ENCODE measurements at regions not wholly inside any gene's neighbourhood (a gene's known extent, or its start where the extent isn't known, plus 50 kb on each side); places are given as distances from the start of the nearest gene placed in this dataset.

- Histone ChIP-seq H2AFZ (replicated peaks) (no peak overlapping the region), H3K4me2 (no peak overlapping the region), H3K27ac (no peak overlapping the region), H3F3A (ENCODE audit: low read depth) (no peaks in the 10 kb centered on the region), H3K4me3 (no peak overlapping the region), H3K9me3 (ENCODE audit: low read depth) (no peaks in the 10 kb centered on the region), H3K79me2 (ENCODE audit: low read depth) (no peaks in the 10 kb centered on the region), H3K4me1 (no peaks in the 10 kb centered on the region), H3K9ac (no peak overlapping the region), H3K27me3 (no peaks in the 10 kb centered on the region), H3K36me3 (no peaks in the 10 kb centered on the region), H4K20me1 (ENCODE audit: low read depth) (no peaks in the 10 kb centered on the region)
- Mint-ChIP-seq H3K36me3 (no peaks in the 10 kb centered on the region), H3K9me3 (no peaks in the 10 kb centered on the region), H3K27me3 (ENCODE audit: insufficient read depth, low read depth) (peaks cover 5% of the 10 kb centered on the region), H3K27ac (no peak overlapping the region), H3K4me1 (peaks cover 7% of the 10 kb centered on the region), H3K4me3 (no peak overlapping the region)
- TF ChIP-seq EZH2phosphoT487 (IDR thresholded peaks at IDR 0.05) (no peak), EZH2 (IDR thresholded peaks at IDR 0.05) (no peak), CTCF (IDR thresholded peaks at IDR 0.05) (no peak)
- no peak for DNase-seq (ENCODE audit: low spot score)
Observed at GRCh38 chr7:46714904-46715303, 793.8 kb upstream of the IGFBP3 start.

GRCh38 chr7:46713868-46714596 is 793.0 kb upstream of the IGFBP3 start:
- no peak overlapping the region for H3K9ac ChIP-seq
- H3K4me2 ChIP-seq, result no peak overlapping the region
- no peaks in the 10 kb centered on the region for H3K36me3 ChIP-seq
- H3K9me3 Mint-ChIP-seq, result no peaks in the 10 kb centered on the region
- no peaks in the 10 kb centered on the region for H3K36me3 Mint-ChIP-seq
- no peaks in the 10 kb centered on the region for H4K20me1 ChIP-seq (ENCODE audit: low read depth)
- H3K79me2 ChIP-seq (ENCODE audit: low read depth), result no peaks in the 10 kb centered on the region
- no peak overlapping the region for H3K4me3 ChIP-seq
- no peak overlapping the region for H3K4me3 Mint-ChIP-seq
- H3K27me3 ChIP-seq, result no peaks in the 10 kb centered on the region
- H3K4me1 Mint-ChIP-seq, result peaks cover 7% of the 10 kb centered on the region
- no peaks in the 10 kb centered on the region for H3K4me1 ChIP-seq
- no peaks in the 10 kb centered on the region for H3F3A ChIP-seq (ENCODE audit: low read depth)
- DNase-seq (ENCODE audit: low spot score), result no peak
- TF ChIP-seq EZH2phosphoT487 (IDR thresholded peaks at IDR 0.05) (no peak), CTCF (IDR thresholded peaks at IDR 0.05) (no peak), EZH2 (IDR thresholded peaks at IDR 0.05) (no peak)
- H3K9me3 ChIP-seq (ENCODE audit: low read depth), result no peaks in the 10 kb centered on the region
- no peak overlapping the region for H2AFZ ChIP-seq (replicated peaks)
- H3K27ac ChIP-seq, result no peak overlapping the region
- peaks cover 5% of the 10 kb centered on the region for H3K27me3 Mint-ChIP-seq (ENCODE audit: insufficient read depth, low read depth)
- no peak overlapping the region for H3K27ac Mint-ChIP-seq

- no peaks in the 10 kb centered on the region for H3K9me3 ChIP-seq (ENCODE audit: low read depth)
- Mint-ChIP-seq H3K27me3 (ENCODE audit: insufficient read depth, low read depth) (peaks cover 5% of the 10 kb centered on the region), H3K4me1 (peaks cover 13% of the 10 kb centered on the region), H3K27ac (no peak overlapping the region), H3K4me3 (no peak overlapping the region), H3K36me3 (no peaks in the 10 kb centered on the region), H3K9me3 (peaks cover 2% of the 10 kb centered on the region)
- no peak overlapping the region for H3K4me2 ChIP-seq
- H2AFZ ChIP-seq (replicated peaks), result no peak overlapping the region
- no peak overlapping the region for H3K9ac ChIP-seq
- no peak overlapping the region for H3K27ac ChIP-seq
- H4K20me1 ChIP-seq (ENCODE audit: low read depth), result no peaks in the 10 kb centered on the region
- no peak for DNase-seq (ENCODE audit: low spot score)
- no peaks in the 10 kb centered on the region for H3K36me3 ChIP-seq
- no peaks in the 10 kb centered on the region for H3K27me3 ChIP-seq
- no peaks in the 10 kb centered on the region for H3F3A ChIP-seq (ENCODE audit: low read depth)
- no peaks in the 10 kb centered on the region for H3K79me2 ChIP-seq (ENCODE audit: low read depth)
- H3K4me1 ChIP-seq, result no peaks in the 10 kb centered on the region
- no peak for TF ChIP-seq CTCF (IDR thresholded peaks at IDR 0.05)
- TF ChIP-seq EZH2 (IDR thresholded peaks at IDR 0.05), result no peak
- no peak for TF ChIP-seq EZH2phosphoT487 (IDR thresholded peaks at IDR 0.05)
- no peak overlapping the region for H3K4me3 ChIP-seq
Observed at GRCh38 chr7:46710927-46711326, 789.9 kb upstream of the IGFBP3 start.
